ENCODE measurements at regions not wholly inside any gene's neighbourhood (a gene's known extent, or its start where the extent isn't known, plus 50 kb on each side); places are given as distances from the start of the nearest gene placed in this dataset.
A peak's percentile ranks its signal among the peaks of the same experiment; 100 is the strongest.

DNA sequence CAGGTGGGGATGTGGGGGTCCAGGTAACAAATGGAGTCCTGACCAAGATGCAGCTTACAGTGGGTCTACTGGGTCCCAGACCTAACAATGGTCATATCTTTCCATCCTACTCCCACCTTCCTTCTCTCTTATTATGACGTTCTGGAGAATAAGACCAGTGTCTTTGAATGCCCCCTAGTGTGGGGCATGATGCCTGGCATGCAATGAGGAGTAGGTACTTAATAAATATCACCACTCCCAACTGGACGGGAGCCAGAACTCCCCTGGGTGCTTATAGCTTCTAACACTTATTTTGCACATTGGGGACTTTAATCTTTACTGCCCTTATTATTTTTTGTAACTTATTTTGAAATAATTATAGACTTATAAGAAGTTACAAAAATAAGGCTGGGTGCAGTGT lies 98.2 kb downstream of the NDFIP1 start:
- peak; percentile 6 for DNase-seq (ENCODE audit: insufficient read length, low spot score, missing footprints)

GRCh38 chr5:142204219-142204618 lies 95.6 kb downstream of the NDFIP1 start:
- Histone ChIP-seq H3K4me3 (ENCODE audit: insufficient read depth, low read length) (no peak overlapping the region), H3K27me3 (ENCODE audit: insufficient read depth, low read length) (no peaks in the 10 kb centered on the region), H4K20me1 (ENCODE audit: insufficient read depth, low read length) (no peaks in the 10 kb centered on the region), H3K4me1 (ENCODE audit: insufficient read depth, low read length) (peaks cover 12% of the 10 kb centered on the region), H3K9me3 (ENCODE audit: low read depth, low read length) (no peaks in the 10 kb centered on the region), H3K4me2 (ENCODE audit: insufficient read depth, low read length) (no peak overlapping the region), H3K79me2 (ENCODE audit: insufficient read depth, low read length) (no peaks in the 10 kb centered on the region), H3K36me3 (ENCODE audit: insufficient read depth, low read length) (no peaks in the 10 kb centered on the region), H3K27ac (ENCODE audit: low read depth, low read length) (no peak overlapping the region), H2AFZ (ENCODE audit: low read length) (no peak overlapping the region)
- TF ChIP-seq CTCF (IDR thresholded peaks at IDR 0.05; ENCODE audit: extremely low read depth, low read depth, low read length): no peak
- DNase-seq (ENCODE audit: insufficient read length, low spot score, missing footprints): no peak

More for the DNA sequence above, 98.2 kb downstream of the NDFIP1 start:
- Histone ChIP-seq H4K20me1 (ENCODE audit: insufficient read depth, low read length) (no peaks in the 10 kb centered on the region), H3K9me3 (ENCODE audit: low read depth, low read length) (no peaks in the 10 kb centered on the region), H3K79me2 (ENCODE audit: insufficient read depth, low read length) (no peaks in the 10 kb centered on the region), H3K4me1 (ENCODE audit: insufficient read depth, low read length) (peaks cover 9% of the 10 kb centered on the region), H3K27ac (ENCODE audit: low read depth, low read length) (no peak overlapping the region), H3K36me3 (ENCODE audit: insufficient read depth, low read length) (no peaks in the 10 kb centered on the region), H3K4me3 (ENCODE audit: insufficient read depth, low read length) (no peak overlapping the region), H2AFZ (ENCODE audit: low read length) (no peak overlapping the region), H3K4me2 (ENCODE audit: insufficient read depth, low read length) (no peak overlapping the region), H3K27me3 (ENCODE audit: insufficient read depth, low read length) (peaks cover 16% of the 10 kb centered on the region)
- no peak for TF ChIP-seq CTCF (IDR thresholded peaks at IDR 0.05; ENCODE audit: extremely low read depth, low read depth, low read length)
